A549 (cell line): ENCODE measurements at regions not wholly inside any gene's neighbourhood (a gene's known extent, or its start where the extent isn't known, plus 50 kb on each side); places are given as distances from the start of the nearest gene placed in this dataset.

ENCODE experiments used
- CBX8 ChIP-seq: fragments of 200-600 bp; sonication (generic); IDR thresholded peaks from 2 replicates; pipeline ENCODE4 v1.6.1; 2016
- CEBPB ChIP-seq, 2 experiments: fragments of >200 bp in 1 of 2; sonication (Bioruptor Twin) in 1 of 2; formaldehyde crosslinking in 1 of 2; IDR thresholded peaks; 2 replicates each; pipeline ENCODE4 v1.6.1; 2012 to 2016
- CHD2 ChIP-seq: fragments of 150-350 bp; IDR thresholded peaks from 2 replicates; pipeline ENCODE4 v1.6.1; 2014; ENCODE audit warnings: low read length; ENCODE audit not compliant: partially characterized antibody
- CTCF ChIP-seq: fragments of >200 bp; sonication (Bioruptor Twin); formaldehyde crosslinking; IDR thresholded peaks from 3 replicates; pipeline ENCODE4 v1.5.1; 2016
- EHMT2 ChIP-seq: fragments of 200-600 bp; sonication (generic); IDR thresholded peaks from 2 replicates; pipeline ENCODE4 v1.6.1; 2016; ENCODE audit warnings: antibody characterized with exemption, low read depth, mild to moderate bottlenecking, moderate library complexity
- HDAC2 ChIP-seq: fragments of 200-600 bp; sonication (generic); IDR thresholded peaks from 2 replicates; pipeline ENCODE4 v1.6.1; 2016
- MAZ ChIP-seq: fragments of 150-350 bp; IDR thresholded peaks from 2 replicates; pipeline ENCODE4 v1.6.1; 2014; ENCODE audit warnings: antibody characterized with exemption, low read depth, low read length, borderline replicate concordance
- POLR2A ChIP-seq: IDR thresholded peaks from 2 replicates; pipeline ENCODE4 v1.6.1; 2012; ENCODE audit warnings: mild to moderate bottlenecking, low read length
- RAD21 ChIP-seq, 2 experiments: fragments of >200 bp in 1 of 2; sonication (Bioruptor Twin) in 1 of 2; formaldehyde crosslinking in 1 of 2; IDR thresholded peaks in 1 of 2; conservative IDR thresholded peaks in 1 of 2; 2 replicates in 1 of 2; 3 replicates in 1 of 2; pipeline ENCODE4 v1.6.1; 2012 to 2018; ENCODE audit warnings: inconsistent platforms in 1 of 2
- RCOR1 ChIP-seq: fragments of 150-350 bp; IDR thresholded peaks from 2 replicates; pipeline ENCODE4 v1.6.1; 2014; ENCODE audit warnings: antibody characterized with exemption, low read length, low read depth
- SREBF2 ChIP-seq: fragments of 450-650 bp; IDR thresholded peaks from 2 replicates; pipeline ENCODE4 v1.6.1; 2014; ENCODE audit warnings: mild to moderate bottlenecking, moderate library complexity
- TP53 ChIP-seq: fragments of 250-450 bp; sonication (Bioruptor Pico); IDR thresholded peaks from 2 replicates; pipeline ENCODE4 v1.5.0; 2021; ENCODE audit warnings: mild to moderate bottlenecking, moderate library complexity
- USF2 ChIP-seq: fragments of 450-650 bp; IDR thresholded peaks from 2 replicates; pipeline ENCODE4 v1.6.1; 2014; ENCODE audit warnings: antibody characterized with exemption
- TF ChIP-seq, protein P1 (sequence below): IDR thresholded peaks from 2 replicates; pipeline ENCODE4 v1.6.1; 2012

DNA sequence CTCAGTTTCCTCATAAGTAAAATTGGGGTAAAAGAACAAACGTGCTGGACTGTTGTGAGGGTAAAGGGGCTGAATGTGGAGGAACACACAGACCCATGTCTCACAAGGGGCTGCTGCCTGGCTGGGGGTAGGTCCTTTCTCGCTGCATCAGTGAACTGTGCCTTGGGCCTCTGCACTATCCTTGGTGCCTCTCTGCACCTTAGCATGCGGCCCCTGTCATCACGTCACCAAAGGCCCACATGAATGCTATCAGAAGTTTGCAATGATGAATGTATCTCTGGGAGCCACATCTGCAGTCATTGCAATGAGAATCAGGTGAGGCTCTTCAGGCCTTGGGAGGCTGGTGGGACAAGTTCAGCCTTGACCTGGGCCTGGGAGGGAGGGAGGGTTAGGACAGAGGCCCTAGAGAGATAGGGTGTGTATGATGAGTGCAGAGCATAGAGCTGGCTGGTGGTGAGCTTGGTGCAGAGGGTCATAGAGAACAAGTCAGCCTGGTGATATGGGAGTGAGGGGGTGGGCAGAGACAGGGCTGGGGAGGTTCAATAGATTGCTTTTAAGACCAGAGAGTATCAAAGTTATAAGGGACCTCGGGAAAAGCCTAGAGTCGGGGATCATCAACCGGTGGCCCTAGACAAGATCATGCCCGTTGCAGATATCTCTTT is 308.4 kb downstream of the RPS24 start:
- TF ChIP-seq CTCF (no peak), HDAC2 (no peak), SREBF2 (no peak), MAZ (no peak), EHMT2 (no peak), TP53 (no peak), POLR2A (no peak), USF2 (no peak), CEBPB (IDR thresholded peaks at IDR 0.05) (no peak), CHD2 (no peak), RCOR1 (no peak), CBX8 (no peak), RAD21 (conservative IDR thresholded peaks at IDR 0.05 in 1 of 2, IDR thresholded peaks at IDR 0.05 in 1 of 2) (no peak)
- TF ChIP-seq, protein P1, sequence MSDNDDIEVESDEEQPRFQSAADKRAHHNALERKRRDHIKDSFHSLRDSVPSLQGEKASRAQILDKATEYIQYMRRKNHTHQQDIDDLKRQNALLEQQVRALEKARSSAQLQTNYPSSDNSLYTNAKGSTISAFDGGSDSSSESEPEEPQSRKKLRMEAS, result no peak
